ENCODE measurements at regions not wholly inside any gene's neighbourhood (a gene's known extent, or its start where the extent isn't known, plus 50 kb on each side); places are given as distances from the start of the nearest gene placed in this dataset.

- no peak for DNase-seq (ENCODE audit: low read depth in 3 of 3)
Measured at GRCh38 chr4:183848805-183849204, 56.3 kb upstream of the STOX2 start.

- no peak for DNase-seq (ENCODE audit: low read depth in 3 of 3)
Measured at GRCh38 chr4:183852910-183853547, 52.1 kb upstream of the STOX2 start.

- no peak for DNase-seq (ENCODE audit: low read depth in 3 of 3)
Measured at GRCh38 chr4:183853548-183853940, 51.6 kb upstream of the STOX2 start.

Measured in stimulated activated CD4-positive, alpha-beta T cell treated with anti-CD3 and anti-CD28 coated beads, TNF-alpha, amount 100 ng/mL, for 24 hours (primary cell).